ENCODE measurements at regions not wholly inside any gene's neighbourhood (a gene's known extent, or its start where the extent isn't known, plus 50 kb on each side); places are given as distances from the start of the nearest gene placed in this dataset.

DNA sequence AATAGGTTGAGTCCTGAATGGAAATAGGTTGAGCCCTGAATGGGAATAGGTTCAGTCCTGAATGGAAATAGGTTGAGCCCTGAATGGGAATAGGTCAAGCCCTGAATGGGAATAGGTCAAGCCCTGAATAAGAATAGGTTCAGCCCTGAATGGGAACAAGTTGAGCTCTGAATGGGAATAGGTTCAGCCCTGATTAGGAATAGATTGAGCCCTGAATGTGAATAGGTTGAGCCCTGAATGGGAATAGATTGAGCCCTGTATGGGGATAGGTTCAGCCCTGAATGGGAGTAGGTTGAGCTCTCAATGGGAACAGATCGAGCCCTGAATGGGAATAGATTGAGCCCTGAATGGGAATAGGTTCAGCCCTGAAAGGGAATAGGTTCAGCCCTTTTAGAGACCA, 590.8 kb upstream of the ADAMTS16 start:
- 78 to 86% methylated on average over 1 of the region's 1 CpG for WGBS, 2 donors
- Histone ChIP-seq H3K27ac (no peak overlapping the region), H3K4me3 (no peak overlapping the region), H3K36me3 (no peaks in the 10 kb centered on the region), H3K27me3 (no peaks in the 10 kb centered on the region), H3K4me1 (peaks cover 0 to 4% (median 0%) of the 10 kb centered on the region in 3 donors), H3K9me3 (no peaks in the 10 kb centered on the region)
- intact Hi-C loops (cut with DNase I): no loop called here
- TF ChIP-seq CTCF (IDR thresholded peaks at IDR 0.05) (no peak), POLR2A (IDR thresholded peaks at IDR 0.05) (no peak)
- no peak for DNase-seq

DNA sequence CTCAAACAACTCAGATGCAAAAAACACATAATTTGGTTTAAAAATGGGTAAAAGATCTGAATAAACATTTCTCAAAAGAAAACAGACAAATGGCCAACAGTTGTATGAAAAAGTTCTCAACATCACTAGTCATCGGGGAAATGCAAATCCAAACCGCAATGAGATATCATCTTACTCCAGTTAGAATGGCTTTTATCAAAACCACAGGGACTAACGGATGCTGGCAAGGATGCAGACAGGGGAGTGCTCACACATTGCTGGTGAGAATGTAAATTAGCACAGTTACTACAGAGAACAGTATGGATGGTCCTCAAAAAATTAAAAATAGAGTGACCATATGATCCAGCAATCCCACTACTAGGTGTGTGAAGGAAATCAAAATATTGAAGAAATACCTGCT, 589.1 kb upstream of the ADAMTS16 start:
- no peak for TF ChIP-seq CTCF (IDR thresholded peaks at IDR 0.05)
- no peak for TF ChIP-seq POLR2A (IDR thresholded peaks at IDR 0.05)
- Histone ChIP-seq H3K36me3 (no peaks in the 10 kb centered on the region), H3K4me3 (no peak overlapping the region), H3K9me3 (no peaks in the 10 kb centered on the region), H3K27me3 (no peaks in the 10 kb centered on the region), H3K27ac (no peak overlapping the region), H3K4me1 (no peaks in the 10 kb centered on the region)
- no peak for DNase-seq
- 83 to 85% methylated on average over 3 of the region's 3 CpGs for WGBS, 2 donors
- intact Hi-C loops (cut with DNase I): no loop called here

DNA sequence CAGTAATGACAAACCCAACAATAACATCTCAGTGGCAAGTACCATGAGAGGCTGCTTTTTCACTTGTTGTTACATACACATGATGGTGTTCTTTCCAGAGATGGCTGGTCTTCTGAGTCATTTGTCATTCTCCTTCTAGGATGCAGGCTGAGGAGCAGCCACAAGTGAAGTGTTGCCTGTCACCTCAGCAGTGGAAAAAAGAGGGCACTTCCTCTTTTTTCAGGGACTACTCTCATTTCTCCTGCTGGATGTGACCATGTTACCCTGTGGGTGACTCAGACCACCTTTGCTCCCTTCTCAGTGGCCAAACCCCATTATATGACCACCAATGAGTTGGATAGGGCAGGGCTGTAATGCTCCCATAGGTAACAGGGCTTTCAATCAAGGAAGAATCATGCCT, 587.0 kb upstream of the ADAMTS16 start:
- no peaks in the 10 kb centered on the region for H3K36me3 ChIP-seq
- intact Hi-C loops (cut with DNase I): no loop called here
- TF ChIP-seq POLR2A (IDR thresholded peaks at IDR 0.05) (no peak), CTCF (IDR thresholded peaks at IDR 0.05) (no peak)
- no peak overlapping the region for H3K4me3 ChIP-seq
- no peaks in the 10 kb centered on the region for H3K9me3 ChIP-seq
- H3K4me1 ChIP-seq: no peaks in the 10 kb centered on the region
- DNase-seq: no peak
- no peaks in the 10 kb centered on the region for H3K27me3 ChIP-seq
- H3K27ac ChIP-seq: no peak overlapping the region

DNA sequence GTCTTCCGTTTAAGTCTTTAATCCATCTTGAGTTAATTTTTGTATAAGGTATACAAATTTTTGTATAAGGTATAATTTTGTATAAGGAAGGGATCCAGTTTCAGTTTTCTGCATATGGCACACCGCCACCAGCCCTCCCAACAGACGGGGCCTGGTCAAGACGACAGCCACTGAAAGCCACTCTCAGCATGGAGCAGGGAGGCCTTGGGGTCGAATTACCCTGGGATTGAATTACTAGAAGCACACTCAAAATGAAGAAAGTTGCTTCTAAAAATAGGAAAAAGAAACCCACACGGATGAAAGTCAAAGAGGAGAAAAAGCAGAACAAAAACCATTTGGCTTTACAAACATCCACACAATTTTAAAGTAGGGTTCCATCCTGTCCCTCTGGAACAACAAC, 586.2 kb upstream of the ADAMTS16 start:
- TF ChIP-seq POLR2A (IDR thresholded peaks at IDR 0.05) (no peak), CTCF (IDR thresholded peaks at IDR 0.05) (no peak)
- no peaks in the 10 kb centered on the region for H3K4me1 ChIP-seq
- H3K9me3 ChIP-seq: no peaks in the 10 kb centered on the region
- WGBS, 2 donors: 61 to 73% methylated on average over 6 of the region's 6 CpGs
- H3K27ac ChIP-seq: no peak overlapping the region
- H3K27me3 ChIP-seq: no peaks in the 10 kb centered on the region
- no peak overlapping the region for H3K4me3 ChIP-seq
- intact Hi-C loops (cut with DNase I): no loop called here
- no peak for DNase-seq
- no peaks in the 10 kb centered on the region for H3K36me3 ChIP-seq

GRCh38 chr5:4555725-4556285, 584.3 kb upstream of the ADAMTS16 start:
- H3K27me3 ChIP-seq: no peaks in the 10 kb centered on the region
- no peaks in the 10 kb centered on the region for H3K36me3 ChIP-seq
- H3K4me1 ChIP-seq: no peaks in the 10 kb centered on the region
- intact Hi-C loops (cut with DNase I): no loop called here
- no peak overlapping the region for H3K27ac ChIP-seq
- DNase-seq: no peak
- 76 to 81% methylated on average over 8 to 13 of the region's 13 CpGs for WGBS, 2 donors
- H3K4me3 ChIP-seq: no peak overlapping the region
- TF ChIP-seq CTCF (IDR thresholded peaks at IDR 0.05) (no peak), POLR2A (IDR thresholded peaks at IDR 0.05) (no peak)
- H3K9me3 ChIP-seq: peaks cover 0 to under 1% (median 0%) of the 10 kb centered on the region in 3 donors

Measured in esophagus squamous epithelium (tissue), 5 donors.